ENCODE measurements at regions not wholly inside any gene's neighbourhood (a gene's known extent, or its start where the extent isn't known, plus 50 kb on each side); places are given as distances from the start of the nearest gene placed in this dataset.

GRCh38 chr5:96157841-96158291 lies 196.2 kb upstream of the ELL2 start:
- Histone ChIP-seq H3K36me3 (ENCODE audit: control insufficient read depth, insufficient read depth, low read length) (no peaks in the 10 kb centered on the region), H3K27me3 (ENCODE audit: control insufficient read depth, insufficient read depth, low read length) (no peaks in the 10 kb centered on the region), H3K9me3 (replicated peaks; ENCODE audit: control insufficient read depth, low read depth, low read length) (no peaks in the 10 kb centered on the region), H3K27ac (ENCODE audit: low read length) (no peak overlapping the region), H3K4me3 (ENCODE audit: low read length) (no peak overlapping the region), H3K4me1 (ENCODE audit: control insufficient read depth, insufficient read depth, low read length) (no peaks in the 10 kb centered on the region)
- no CpG with 5 or more reads among the region's 3 CpGs for WGBS (ENCODE audit: insufficient coverage)
- DNase-seq = no peak

GRCh38 chr5:96157077-96157780 lies 195.6 kb upstream of the ELL2 start:
- no peaks in the 10 kb centered on the region for H3K4me1 ChIP-seq (ENCODE audit: control insufficient read depth, insufficient read depth, low read length)
- H3K27me3 ChIP-seq (ENCODE audit: control insufficient read depth, insufficient read depth, low read length) = no peaks in the 10 kb centered on the region
- no peak overlapping the region for H3K4me3 ChIP-seq (ENCODE audit: low read length)
- no peak overlapping the region for H3K27ac ChIP-seq (ENCODE audit: low read length)
- no peaks in the 10 kb centered on the region for H3K36me3 ChIP-seq (ENCODE audit: control insufficient read depth, insufficient read depth, low read length)
- no peak for DNase-seq
- WGBS (ENCODE audit: insufficient coverage) = no CpG with 5 or more reads among the region's 4 CpGs
- no peaks in the 10 kb centered on the region for H3K9me3 ChIP-seq (replicated peaks; ENCODE audit: control insufficient read depth, low read depth, low read length)

GRCh38 chr5:96155147-96155546 lies 193.5 kb upstream of the ELL2 start:
- Histone ChIP-seq H3K4me3 (ENCODE audit: low read length) (no peak overlapping the region), H3K27ac (ENCODE audit: low read length) (no peak overlapping the region), H3K27me3 (ENCODE audit: control insufficient read depth, insufficient read depth, low read length) (no peaks in the 10 kb centered on the region), H3K4me1 (ENCODE audit: control insufficient read depth, insufficient read depth, low read length) (no peaks in the 10 kb centered on the region), H3K9me3 (replicated peaks; ENCODE audit: control insufficient read depth, low read depth, low read length) (no peaks in the 10 kb centered on the region), H3K36me3 (ENCODE audit: control insufficient read depth, insufficient read depth, low read length) (no peaks in the 10 kb centered on the region)
- DNase-seq = peak; percentile 35
- WGBS (ENCODE audit: insufficient coverage) = no CpG with 5 or more reads among the region's 2 CpGs

GRCh38 chr5:96151891-96152290 lies 190.2 kb upstream of the ELL2 start:
- WGBS (ENCODE audit: insufficient coverage) = 33% methylated on average over 1 of the region's 2 CpGs
- Histone ChIP-seq H3K4me1 (ENCODE audit: control insufficient read depth, insufficient read depth, low read length) (no peaks in the 10 kb centered on the region), H3K27me3 (ENCODE audit: control insufficient read depth, insufficient read depth, low read length) (no peaks in the 10 kb centered on the region), H3K4me3 (ENCODE audit: low read length) (no peak overlapping the region), H3K9me3 (replicated peaks; ENCODE audit: control insufficient read depth, low read depth, low read length) (no peaks in the 10 kb centered on the region), H3K36me3 (ENCODE audit: control insufficient read depth, insufficient read depth, low read length) (no peaks in the 10 kb centered on the region), H3K27ac (ENCODE audit: low read length) (no peak overlapping the region)
- DNase-seq = peak; percentile 38

GRCh38 chr5:96150007-96150406 lies 188.4 kb upstream of the ELL2 start:
- no peaks in the 10 kb centered on the region for H3K36me3 ChIP-seq (ENCODE audit: control insufficient read depth, insufficient read depth, low read length)
- no peak overlapping the region for H3K4me3 ChIP-seq (ENCODE audit: low read length)
- H3K27me3 ChIP-seq (ENCODE audit: control insufficient read depth, insufficient read depth, low read length) = no peaks in the 10 kb centered on the region
- no peaks in the 10 kb centered on the region for H3K9me3 ChIP-seq (replicated peaks; ENCODE audit: control insufficient read depth, low read depth, low read length)
- no CpG with 5 or more reads among the region's 1 CpG for WGBS (ENCODE audit: insufficient coverage)
- no peak for DNase-seq
- H3K4me1 ChIP-seq (ENCODE audit: control insufficient read depth, insufficient read depth, low read length) = no peaks in the 10 kb centered on the region
- H3K27ac ChIP-seq (ENCODE audit: low read length) = no peak overlapping the region

- Histone ChIP-seq H3K9me3 (replicated peaks; ENCODE audit: control insufficient read depth, low read depth, low read length) (no peaks in the 10 kb centered on the region), H3K4me3 (ENCODE audit: low read length) (no peak overlapping the region), H3K36me3 (ENCODE audit: control insufficient read depth, insufficient read depth, low read length) (no peaks in the 10 kb centered on the region), H3K27me3 (ENCODE audit: control insufficient read depth, insufficient read depth, low read length) (no peaks in the 10 kb centered on the region), H3K4me1 (ENCODE audit: control insufficient read depth, insufficient read depth, low read length) (no peaks in the 10 kb centered on the region), H3K27ac (ENCODE audit: low read length) (no peak overlapping the region)
- DNase-seq = peak; percentile 23
- WGBS (ENCODE audit: insufficient coverage) = no CpG with 5 or more reads among the region's 1 CpG
These were observed 187.9 kb upstream of the ELL2 start for GRCh38 chr5:96149546-96149945.

- DNase-seq = no peak
- H3K36me3 ChIP-seq (ENCODE audit: control insufficient read depth, insufficient read depth, low read length) = no peaks in the 10 kb centered on the region
- H3K27ac ChIP-seq (ENCODE audit: low read length) = no peak overlapping the region
- H3K27me3 ChIP-seq (ENCODE audit: control insufficient read depth, insufficient read depth, low read length) = no peaks in the 10 kb centered on the region
- H3K4me1 ChIP-seq (ENCODE audit: control insufficient read depth, insufficient read depth, low read length) = no peaks in the 10 kb centered on the region
- no peak overlapping the region for H3K4me3 ChIP-seq (ENCODE audit: low read length)
- no CpG with 5 or more reads among the region's 2 CpGs for WGBS (ENCODE audit: insufficient coverage)
- no peaks in the 10 kb centered on the region for H3K9me3 ChIP-seq (replicated peaks; ENCODE audit: control insufficient read depth, low read depth, low read length)
These were observed 187.4 kb upstream of the ELL2 start for GRCh38 chr5:96149021-96149420.

- Histone ChIP-seq H3K4me1 (ENCODE audit: control insufficient read depth, insufficient read depth, low read length) (no peaks in the 10 kb centered on the region), H3K27ac (ENCODE audit: low read length) (no peak overlapping the region), H3K36me3 (ENCODE audit: control insufficient read depth, insufficient read depth, low read length) (no peaks in the 10 kb centered on the region), H3K9me3 (replicated peaks; ENCODE audit: control insufficient read depth, low read depth, low read length) (no peaks in the 10 kb centered on the region), H3K27me3 (ENCODE audit: control insufficient read depth, insufficient read depth, low read length) (no peaks in the 10 kb centered on the region), H3K4me3 (ENCODE audit: low read length) (no peak overlapping the region)
- no CpG with 5 or more reads among the region's 4 CpGs for WGBS (ENCODE audit: insufficient coverage)
- DNase-seq = no peak
These were observed 186.7 kb upstream of the ELL2 start for GRCh38 chr5:96148376-96148775.

- Histone ChIP-seq H3K9me3 (replicated peaks; ENCODE audit: control insufficient read depth, low read depth, low read length) (no peaks in the 10 kb centered on the region), H3K27ac (ENCODE audit: low read length) (no peak overlapping the region), H3K27me3 (ENCODE audit: control insufficient read depth, insufficient read depth, low read length) (no peaks in the 10 kb centered on the region), H3K36me3 (ENCODE audit: control insufficient read depth, insufficient read depth, low read length) (no peaks in the 10 kb centered on the region), H3K4me3 (ENCODE audit: low read length) (no peak overlapping the region), H3K4me1 (ENCODE audit: control insufficient read depth, insufficient read depth, low read length) (no peaks in the 10 kb centered on the region)
- 100% methylated on average over 1 of the region's 2 CpGs for WGBS (ENCODE audit: insufficient coverage)
- DNase-seq = no peak
These were observed 186.2 kb upstream of the ELL2 start for GRCh38 chr5:96147866-96148265.

GRCh38 chr5:96146675-96147074 lies 185.0 kb upstream of the ELL2 start:
- WGBS (ENCODE audit: insufficient coverage) = 20% methylated on average over 1 of the region's 2 CpGs
- Histone ChIP-seq H3K27me3 (ENCODE audit: control insufficient read depth, insufficient read depth, low read length) (no peaks in the 10 kb centered on the region), H3K27ac (ENCODE audit: low read length) (no peak overlapping the region), H3K9me3 (replicated peaks; ENCODE audit: control insufficient read depth, low read depth, low read length) (no peaks in the 10 kb centered on the region), H3K4me1 (ENCODE audit: control insufficient read depth, insufficient read depth, low read length) (no peaks in the 10 kb centered on the region), H3K36me3 (ENCODE audit: control insufficient read depth, insufficient read depth, low read length) (no peaks in the 10 kb centered on the region), H3K4me3 (ENCODE audit: low read length) (no peak overlapping the region)
- DNase-seq = peak; percentile 78

GRCh38 chr5:96144289-96144688 lies 182.6 kb upstream of the ELL2 start:
- H3K9me3 ChIP-seq (replicated peaks; ENCODE audit: control insufficient read depth, low read depth, low read length) = no peaks in the 10 kb centered on the region
- H3K4me1 ChIP-seq (ENCODE audit: control insufficient read depth, insufficient read depth, low read length) = no peaks in the 10 kb centered on the region
- H3K27me3 ChIP-seq (ENCODE audit: control insufficient read depth, insufficient read depth, low read length) = no peaks in the 10 kb centered on the region
- H3K4me3 ChIP-seq (ENCODE audit: low read length) = no peak overlapping the region
- DNase-seq = no peak
- 57% methylated on average over 2 of the region's 3 CpGs for WGBS (ENCODE audit: insufficient coverage)
- H3K36me3 ChIP-seq (ENCODE audit: control insufficient read depth, insufficient read depth, low read length) = no peaks in the 10 kb centered on the region
- no peak overlapping the region for H3K27ac ChIP-seq (ENCODE audit: low read length)
